ENCODE measurements at regions not wholly inside any gene's neighbourhood (a gene's known extent, or its start where the extent isn't known, plus 50 kb on each side); places are given as distances from the start of the nearest gene placed in this dataset.

DNA sequence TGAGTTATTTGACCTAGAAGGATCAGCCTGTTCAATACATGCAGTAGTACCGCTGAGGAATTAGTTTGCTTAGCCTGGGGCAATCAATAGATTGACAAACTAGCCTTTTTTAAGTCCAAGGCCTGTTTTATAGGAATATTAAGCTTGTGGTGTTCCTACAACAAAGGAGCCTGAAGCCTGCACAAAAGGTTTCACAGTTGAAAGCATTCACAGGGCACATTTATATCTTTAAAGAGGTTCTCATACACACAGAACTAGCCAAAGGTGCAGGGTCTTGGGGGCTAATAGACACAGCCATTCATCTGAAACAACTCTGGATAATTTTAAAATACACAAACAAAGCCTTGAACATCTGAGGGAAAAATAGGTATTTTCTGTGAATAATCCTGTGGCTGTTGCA lies 160.3 kb downstream of the RPS29 start:
- TF ChIP-seq, protein P1, sequence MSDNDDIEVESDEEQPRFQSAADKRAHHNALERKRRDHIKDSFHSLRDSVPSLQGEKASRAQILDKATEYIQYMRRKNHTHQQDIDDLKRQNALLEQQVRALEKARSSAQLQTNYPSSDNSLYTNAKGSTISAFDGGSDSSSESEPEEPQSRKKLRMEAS (IDR thresholded peaks at IDR 0.05; ENCODE audit: low read depth, low read length), result no peak
- TF ChIP-seq POLR2A (IDR thresholded peaks at IDR 0.05; ENCODE audit: extremely low read depth, insufficient read length) (no peak), CTCF (IDR thresholded peaks at IDR 0.05; ENCODE audit: low read depth, low read length) (no peak)
